NCI-H510A treated with DMSO at 0.1 percent for 48 hours (cell line): ENCODE measurements at regions not wholly inside any gene's neighbourhood (a gene's known extent, or its start where the extent isn't known, plus 50 kb on each side); places are given as distances from the start of the nearest gene placed in this dataset.
"Not testable (repeated sequence)": the region's sequence is repeated elsewhere in the genome, so short reads cannot be mapped to it uniquely, and the experiment has no call there.

Experiments used
- DNase-seq: peaks from one replicate; lab custom pipeline; 2025; lab: John Stamatoyannopoulos, UW

- no peak for DNase-seq
Measured at GRCh38 chrX:97858592-97858991, 974.9 kb downstream of the RPA4 start.

- DNase-seq, result no peak
Measured at GRCh38 chrX:97860226-97860625, 976.5 kb downstream of the RPA4 start.

GRCh38 chrX:97863261-97863660 is 979.6 kb downstream of the RPA4 start:
- DNase-seq, result no peak

GRCh38 chrX:97867266-97867665 is 983.6 kb downstream of the RPA4 start:
- no peak for DNase-seq

GRCh38 chrX:97876697-97877407 is 993.1 kb downstream of the RPA4 start:
- DNase-seq, result no peak

- no peak for DNase-seq
Measured at GRCh38 chrX:97882306-97882705, 998.6 kb downstream of the RPA4 start.

- no peak for DNase-seq
Measured at GRCh38 chrX:97895751-97896150, 1012.0 kb downstream of the RPA4 start.

- no peak for DNase-seq
Measured at GRCh38 chrX:97897998-97898397, 1014.3 kb downstream of the RPA4 start.

GRCh38 chrX:97898798-97899197 is 1015.1 kb downstream of the RPA4 start:
- no peak for DNase-seq

GRCh38 chrX:97907791-97908190 is 1024.1 kb downstream of the RPA4 start:
- no peak for DNase-seq

GRCh38 chrX:97909245-97909644 is 1025.5 kb downstream of the RPA4 start:
- DNase-seq, result no peak

GRCh38 chrX:97915390-97915789 is 1031.7 kb downstream of the RPA4 start:
- DNase-seq, result not testable (repeated sequence)

- DNase-seq, result not testable (repeated sequence)
Measured at GRCh38 chrX:97921223-97921622, 1037.5 kb downstream of the RPA4 start.

- no peak for DNase-seq
Measured at GRCh38 chrX:97931586-97931985, 1047.9 kb downstream of the RPA4 start.

- no peak for DNase-seq
Measured at GRCh38 chrX:97936296-97936695, 1052.6 kb downstream of the RPA4 start.

- no peak for DNase-seq
Measured at GRCh38 chrX:97938706-97939105, 1055.0 kb downstream of the RPA4 start.

GRCh38 chrX:97968376-97969163 is 1084.9 kb downstream of the RPA4 start:
- DNase-seq, result no peak

GRCh38 chrX:97984641-97985040 is 1100.9 kb downstream of the RPA4 start:
- no peak for DNase-seq

- no peak for DNase-seq
Measured at GRCh38 chrX:97985096-97985495, 1101.4 kb downstream of the RPA4 start.

GRCh38 chrX:97987979-97988378 is 1104.3 kb downstream of the RPA4 start:
- DNase-seq, result no peak

- no peak for DNase-seq
Measured at GRCh38 chrX:97995834-97996233, 1112.1 kb downstream of the RPA4 start.

GRCh38 chrX:98028691-98029090 is 1145.0 kb downstream of the RPA4 start:
- DNase-seq, result no peak

- no peak for DNase-seq
Measured at GRCh38 chrX:98029861-98030260, 1146.2 kb downstream of the RPA4 start.

GRCh38 chrX:98057176-98057575 is 1173.5 kb downstream of the RPA4 start:
- DNase-seq, result no peak
